Liver (tissue), 3 donors: ENCODE measurements at regions not wholly inside any gene's neighbourhood (a gene's known extent, or its start where the extent isn't known, plus 50 kb on each side); places are given as distances from the start of the nearest gene placed in this dataset.

ENCODE experiments used
- EGR1 ChIP-seq, 2 donors: IDR thresholded peaks; 2 replicates each; pipeline ENCODE4 v1.6.1; 2016 to 2018; ENCODE audit warnings: antibody characterized with exemption in 2 of 2, low read depth in 2 of 2
- FOXA1 ChIP-seq: IDR thresholded peaks from 2 replicates; pipeline ENCODE4 v1.6.1; 2016; ENCODE audit warnings: antibody characterized with exemption
- GABPA ChIP-seq, 2 donors: IDR thresholded peaks in 1 of 2; conservative IDR thresholded peaks in 1 of 2; 2 replicates each; pipeline ENCODE4 v1.6.1; 2016; ENCODE audit warnings: antibody characterized with exemption in 2 of 2, mild to moderate bottlenecking in 1 of 2, moderate library complexity in 1 of 2
- HNF4G ChIP-seq: IDR thresholded peaks from 2 replicates; pipeline ENCODE4 v1.6.1; 2016; ENCODE audit warnings: antibody characterized with exemption
- JUND ChIP-seq, 2 donors: IDR thresholded peaks; 2 replicates each; pipeline ENCODE4 v1.6.1; 2016; ENCODE audit warnings: antibody characterized with exemption in 2 of 2
- MAX ChIP-seq: IDR thresholded peaks from 2 replicates; pipeline ENCODE4 v1.6.1; 2016; ENCODE audit warnings: antibody characterized with exemption
- RAD21 ChIP-seq, 2 donors: IDR thresholded peaks; 2 replicates each; pipeline ENCODE4 v1.6.1; 2016; ENCODE audit warnings: antibody characterized with exemption in 2 of 2, mild to moderate bottlenecking in 2 of 2
- REST ChIP-seq: IDR thresholded peaks from 2 replicates; pipeline ENCODE4 v1.6.1; 2016; ENCODE audit warnings: antibody characterized with exemption, mild to moderate bottlenecking
- SP1 ChIP-seq: IDR thresholded peaks from 2 replicates; pipeline ENCODE4 v1.6.1; 2018; ENCODE audit warnings: antibody characterized with exemption, mild to moderate bottlenecking
- TAF1 ChIP-seq: conservative IDR thresholded peaks from 2 replicates; pipeline ENCODE4 v1.6.1; 2016; ENCODE audit warnings: antibody characterized with exemption, mild to moderate bottlenecking
- YY1 ChIP-seq: IDR thresholded peaks from 2 replicates; pipeline ENCODE4 v1.6.1; 2016; ENCODE audit warnings: antibody characterized with exemption, mild to moderate bottlenecking
- ZBTB33 ChIP-seq: IDR thresholded peaks from 2 replicates; pipeline ENCODE4 v1.6.1; 2016; ENCODE audit warnings: antibody characterized with exemption
- TF ChIP-seq, protein P1 (sequence below): fragments of 150-350 bp; IDR thresholded peaks from 2 replicates; pipeline ENCODE4 v1.5.1; 2017; ENCODE audit warnings: improper control_type of control experiment, low read depth, low read length; ENCODE audit not compliant: missing input control
- TF ChIP-seq, protein P2 (sequence below): IDR thresholded peaks from 2 replicates; pipeline ENCODE4 v1.6.1; 2016; ENCODE audit warnings: antibody characterized with exemption
- donor health status: healthy.
- donor health status: healthy.

DNA sequence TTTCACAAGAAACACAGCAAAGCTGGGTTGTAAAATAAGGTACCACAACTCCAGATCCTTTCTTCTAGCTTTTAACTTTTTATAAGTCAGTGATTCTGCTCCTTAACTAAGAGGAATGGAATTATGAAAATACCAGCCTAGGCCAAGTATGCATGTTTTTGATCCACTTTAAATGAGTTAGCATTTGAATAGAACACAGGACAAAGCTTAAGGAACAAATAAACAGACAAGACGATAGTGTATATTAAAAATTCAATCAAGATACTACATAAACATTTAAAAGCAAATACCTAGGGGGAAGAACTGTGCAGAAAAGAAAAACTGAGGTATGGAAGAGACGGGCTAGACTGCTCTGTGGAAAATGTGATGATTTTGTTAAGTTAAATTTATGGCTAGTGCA, 200.7 kb downstream of the LURAP1L start:
- TF ChIP-seq TAF1: no peak
- TF ChIP-seq GABPA (IDR thresholded peaks at IDR 0.05 in 1 of 2, conservative IDR thresholded peaks at IDR 0.05 in 1 of 2): no peak
- no peak for TF ChIP-seq YY1
- TF ChIP-seq, protein P1, sequence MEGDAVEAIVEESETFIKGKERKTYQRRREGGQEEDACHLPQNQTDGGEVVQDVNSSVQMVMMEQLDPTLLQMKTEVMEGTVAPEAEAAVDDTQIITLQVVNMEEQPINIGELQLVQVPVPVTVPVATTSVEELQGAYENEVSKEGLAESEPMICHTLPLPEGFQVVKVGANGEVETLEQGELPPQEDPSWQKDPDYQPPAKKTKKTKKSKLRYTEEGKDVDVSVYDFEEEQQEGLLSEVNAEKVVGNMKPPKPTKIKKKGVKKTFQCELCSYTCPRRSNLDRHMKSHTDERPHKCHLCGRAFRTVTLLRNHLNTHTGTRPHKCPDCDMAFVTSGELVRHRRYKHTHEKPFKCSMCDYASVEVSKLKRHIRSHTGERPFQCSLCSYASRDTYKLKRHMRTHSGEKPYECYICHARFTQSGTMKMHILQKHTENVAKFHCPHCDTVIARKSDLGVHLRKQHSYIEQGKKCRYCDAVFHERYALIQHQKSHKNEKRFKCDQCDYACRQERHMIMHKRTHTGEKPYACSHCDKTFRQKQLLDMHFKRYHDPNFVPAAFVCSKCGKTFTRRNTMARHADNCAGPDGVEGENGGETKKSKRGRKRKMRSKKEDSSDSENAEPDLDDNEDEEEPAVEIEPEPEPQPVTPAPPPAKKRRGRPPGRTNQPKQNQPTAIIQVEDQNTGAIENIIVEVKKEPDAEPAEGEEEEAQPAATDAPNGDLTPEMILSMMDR: no peak
- TF ChIP-seq, protein P2, sequence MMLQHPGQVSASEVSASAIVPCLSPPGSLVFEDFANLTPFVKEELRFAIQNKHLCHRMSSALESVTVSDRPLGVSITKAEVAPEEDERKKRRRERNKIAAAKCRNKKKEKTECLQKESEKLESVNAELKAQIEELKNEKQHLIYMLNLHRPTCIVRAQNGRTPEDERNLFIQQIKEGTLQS: no peak
- TF ChIP-seq MAX: no peak
- no peak for TF ChIP-seq JUND (IDR thresholded peaks at IDR 0.05)
- TF ChIP-seq RAD21 (IDR thresholded peaks at IDR 0.05): no peak
- no peak for TF ChIP-seq EGR1 (IDR thresholded peaks at IDR 0.05; ENCODE audit: low read depth in 2 of 2)
- TF ChIP-seq FOXA1: no peak
- TF ChIP-seq ZBTB33: no peak
- TF ChIP-seq HNF4G: no peak
- no peak for TF ChIP-seq REST
- no peak for TF ChIP-seq SP1
